ENCODE measurements at regions not wholly inside any gene's neighbourhood (a gene's known extent, or its start where the extent isn't known, plus 50 kb on each side); places are given as distances from the start of the nearest gene placed in this dataset.

DNA sequence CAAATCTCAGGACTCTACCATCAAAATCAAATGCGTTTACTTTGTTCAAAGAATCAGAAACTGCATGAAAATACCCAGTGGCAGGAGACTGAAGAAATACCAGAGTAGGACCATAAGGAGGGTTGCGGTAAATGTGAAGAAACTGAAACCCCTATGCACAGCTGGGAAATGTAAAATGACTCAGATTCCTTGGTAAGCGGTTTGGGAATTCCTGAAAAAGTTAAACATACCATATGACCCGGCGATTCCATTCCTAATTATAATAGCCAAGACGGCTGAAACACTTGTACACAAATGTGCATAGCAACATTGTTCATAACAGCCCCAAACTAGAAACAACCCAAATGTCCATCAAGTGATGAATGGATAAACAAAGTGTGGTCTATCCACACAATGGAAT, 114.1 kb upstream of the GRAMD1B start:
- TF ChIP-seq POLR2A (IDR thresholded peaks at IDR 0.05) = no peak
- TF ChIP-seq, protein P1, sequence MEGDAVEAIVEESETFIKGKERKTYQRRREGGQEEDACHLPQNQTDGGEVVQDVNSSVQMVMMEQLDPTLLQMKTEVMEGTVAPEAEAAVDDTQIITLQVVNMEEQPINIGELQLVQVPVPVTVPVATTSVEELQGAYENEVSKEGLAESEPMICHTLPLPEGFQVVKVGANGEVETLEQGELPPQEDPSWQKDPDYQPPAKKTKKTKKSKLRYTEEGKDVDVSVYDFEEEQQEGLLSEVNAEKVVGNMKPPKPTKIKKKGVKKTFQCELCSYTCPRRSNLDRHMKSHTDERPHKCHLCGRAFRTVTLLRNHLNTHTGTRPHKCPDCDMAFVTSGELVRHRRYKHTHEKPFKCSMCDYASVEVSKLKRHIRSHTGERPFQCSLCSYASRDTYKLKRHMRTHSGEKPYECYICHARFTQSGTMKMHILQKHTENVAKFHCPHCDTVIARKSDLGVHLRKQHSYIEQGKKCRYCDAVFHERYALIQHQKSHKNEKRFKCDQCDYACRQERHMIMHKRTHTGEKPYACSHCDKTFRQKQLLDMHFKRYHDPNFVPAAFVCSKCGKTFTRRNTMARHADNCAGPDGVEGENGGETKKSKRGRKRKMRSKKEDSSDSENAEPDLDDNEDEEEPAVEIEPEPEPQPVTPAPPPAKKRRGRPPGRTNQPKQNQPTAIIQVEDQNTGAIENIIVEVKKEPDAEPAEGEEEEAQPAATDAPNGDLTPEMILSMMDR (IDR thresholded peaks at IDR 0.05) = no peak

All from adrenal gland (tissue), 5 donors.